Activated CD4-positive, alpha-beta T cell treated with anti-CD3 and anti-CD28 coated beads, Interleukin-2, amount 50 U/mL, for 4 hours (primary cell): ENCODE measurements at regions not wholly inside any gene's neighbourhood (a gene's known extent, or its start where the extent isn't known, plus 50 kb on each side); places are given as distances from the start of the nearest gene placed in this dataset.
"Not testable (repeated sequence)": the region's sequence is repeated elsewhere in the genome, so short reads cannot be mapped to it uniquely, and the experiment has no call there.

Source experiments
- DNase-seq, 2 experiments: peaks; one replicate each; pipeline ENCODE4 v3.0.0-alpha.2; 2020

GRCh38 chr3:159047361-159047760 lies 245.5 kb downstream of the MFSD1 start:
- DNase-seq: no peak

GRCh38 chr3:159052494-159052893 lies 250.6 kb downstream of the MFSD1 start:
- DNase-seq: not testable (repeated sequence)

- DNase-seq: no peak
Observed at GRCh38 chr3:159057621-159058020, 255.8 kb downstream of the MFSD1 start.

GRCh38 chr3:159058859-159059258 lies 257.0 kb downstream of the MFSD1 start:
- no peak for DNase-seq

- DNase-seq: no peak
Observed at GRCh38 chr3:159059395-159059794, 257.5 kb downstream of the MFSD1 start.

GRCh38 chr3:159062734-159063410 lies 261.0 kb downstream of the MFSD1 start:
- no peak for DNase-seq

- DNase-seq: no peak
Observed at GRCh38 chr3:159069091-159069490, 267.2 kb downstream of the MFSD1 start, which contains the start of gene IQCJ. IQCJ (plus strand) TSS chr3:159069319.

GRCh38 chr3:159069866-159070425 lies 268.1 kb downstream of the MFSD1 start:
- DNase-seq: no peak

- DNase-seq: no peak
Observed at GRCh38 chr3:159074756-159075701, 273.2 kb downstream of the MFSD1 start.

GRCh38 chr3:159077860-159078259 lies 276.0 kb downstream of the MFSD1 start:
- DNase-seq: no peak

- no peak for DNase-seq
Observed at GRCh38 chr3:159080256-159080655, 278.4 kb downstream of the MFSD1 start.

GRCh38 chr3:159080821-159081220 lies 279.0 kb downstream of the MFSD1 start:
- no peak for DNase-seq

- DNase-seq: no peak
Observed at GRCh38 chr3:159082519-159082918, 280.7 kb downstream of the MFSD1 start.

- no peak for DNase-seq
Observed at GRCh38 chr3:159091936-159092335, 290.1 kb downstream of the MFSD1 start.

- DNase-seq: no peak
Observed at GRCh38 chr3:159102001-159102400, 300.1 kb downstream of the MFSD1 start.

GRCh38 chr3:159112724-159113123 lies 310.9 kb downstream of the MFSD1 start:
- DNase-seq: no peak

GRCh38 chr3:159113221-159113875 lies 311.5 kb downstream of the MFSD1 start:
- no peak for DNase-seq

- DNase-seq: no peak
Observed at GRCh38 chr3:159114582-159114981, 312.7 kb downstream of the MFSD1 start.

- no peak for DNase-seq
Observed at GRCh38 chr3:159123877-159124276, 322.0 kb downstream of the MFSD1 start.

- DNase-seq: no peak
Observed at GRCh38 chr3:159126261-159127020, 324.6 kb downstream of the MFSD1 start.

- DNase-seq: no peak
Observed at GRCh38 chr3:159127021-159127392, 325.2 kb downstream of the MFSD1 start.

- DNase-seq: no peak
Observed at GRCh38 chr3:159128628-159129027, 326.8 kb downstream of the MFSD1 start.
